ENCODE measurements at regions not wholly inside any gene's neighbourhood (a gene's known extent, or its start where the extent isn't known, plus 50 kb on each side); places are given as distances from the start of the nearest gene placed in this dataset.

- TF ChIP-seq CTCF (IDR thresholded peaks at IDR 0.05) (no peak), POLR2A (IDR thresholded peaks at IDR 0.05) (no peak)
Observed at GRCh38 chr3:59318881-59319280, 269.1 kb upstream of the CFAP20DC start.

All from heart left ventricle (tissue), 13 donors.